ENCODE measurements at regions not wholly inside any gene's neighbourhood (a gene's known extent, or its start where the extent isn't known, plus 50 kb on each side); places are given as distances from the start of the nearest gene placed in this dataset.

GRCh38 chr10:31698181-31698830 is 230.3 kb downstream of the ARHGAP12 start:
- no peak overlapping the region for H3K4me2 ChIP-seq (ENCODE audit: low read length)
- no peak for TF ChIP-seq EZH2 (IDR thresholded peaks at IDR 0.05; ENCODE audit: borderline replicate concordance, low read length)
- TF ChIP-seq CTCF (IDR thresholded peaks at IDR 0.05; ENCODE audit: low read length): no peak
- no peaks in the 10 kb centered on the region for H4K20me1 ChIP-seq (ENCODE audit: insufficient read depth, low read length)

GRCh38 chr10:31697271-31698180 is 231.1 kb downstream of the ARHGAP12 start:
- Histone ChIP-seq H3K4me3 (ENCODE audit: low read depth, low read length, poor library complexity, severe bottlenecking) (no peak overlapping the region), H3K4me2 (ENCODE audit: low read length) (no peak overlapping the region), H3F3A (ENCODE audit: insufficient read depth, low read length) (no peaks in the 10 kb centered on the region), H2AFZ (ENCODE audit: low read length) (no peak overlapping the region), H3K27ac (ENCODE audit: low read depth, low read length, poor library complexity, severe bottlenecking) (no peak overlapping the region), H3K9me2 (ENCODE audit: low read depth, low read length) (no peaks in the 10 kb centered on the region), H3K9ac (ENCODE audit: low read length) (no peak overlapping the region), H3K27me3 (ENCODE audit: insufficient read depth, low read length) (no peaks in the 10 kb centered on the region), H3K4me1 (ENCODE audit: insufficient read depth, low read length, severe bottlenecking) (no peaks in the 10 kb centered on the region), H3K36me3 (ENCODE audit: insufficient read depth, low read length) (no peaks in the 10 kb centered on the region), H3K79me2 (ENCODE audit: insufficient read depth, low read length) (no peaks in the 10 kb centered on the region), H3K9me3 (ENCODE audit: low read length) (no peaks in the 10 kb centered on the region), H4K20me1 (ENCODE audit: insufficient read depth, low read length) (no peaks in the 10 kb centered on the region)
- no peak for TF ChIP-seq CTCF (IDR thresholded peaks at IDR 0.05; ENCODE audit: low read length)
- TF ChIP-seq EZH2 (IDR thresholded peaks at IDR 0.05; ENCODE audit: borderline replicate concordance, low read length): no peak

More at GRCh38 chr10:31698181-31698830, 230.3 kb downstream of the ARHGAP12 start:
- H3K79me2 ChIP-seq (ENCODE audit: insufficient read depth, low read length): no peaks in the 10 kb centered on the region
- no peak overlapping the region for H2AFZ ChIP-seq (ENCODE audit: low read length)
- no peak overlapping the region for H3K27ac ChIP-seq (ENCODE audit: low read depth, low read length, poor library complexity, severe bottlenecking)
- no peaks in the 10 kb centered on the region for H3K4me1 ChIP-seq (ENCODE audit: insufficient read depth, low read length, severe bottlenecking)
- H3K9me3 ChIP-seq (ENCODE audit: low read length): peaks cover 3% of the 10 kb centered on the region; the same call in 1 of the 2 replicates
- no peaks in the 10 kb centered on the region for H3K27me3 ChIP-seq (ENCODE audit: insufficient read depth, low read length)
- H3F3A ChIP-seq (ENCODE audit: insufficient read depth, low read length): no peaks in the 10 kb centered on the region
- H3K4me3 ChIP-seq (ENCODE audit: low read depth, low read length, poor library complexity, severe bottlenecking): no peak overlapping the region
- no peaks in the 10 kb centered on the region for H3K9me2 ChIP-seq (ENCODE audit: low read depth, low read length)
- H3K9ac ChIP-seq (ENCODE audit: low read length): no peak overlapping the region
- H3K36me3 ChIP-seq (ENCODE audit: insufficient read depth, low read length): no peaks in the 10 kb centered on the region

GRCh38 chr10:31694929-31695837 is 233.4 kb downstream of the ARHGAP12 start:
- TF ChIP-seq EZH2 (IDR thresholded peaks at IDR 0.05; ENCODE audit: borderline replicate concordance, low read length) (no peak), CTCF (IDR thresholded peaks at IDR 0.05; ENCODE audit: low read length) (no peak)
- H3K36me3 ChIP-seq (ENCODE audit: insufficient read depth, low read length): no peaks in the 10 kb centered on the region
- H3K4me3 ChIP-seq (ENCODE audit: low read depth, low read length, poor library complexity, severe bottlenecking): no peak overlapping the region
- H3F3A ChIP-seq (ENCODE audit: insufficient read depth, low read length): no peaks in the 10 kb centered on the region
- no peak overlapping the region for H3K4me2 ChIP-seq (ENCODE audit: low read length)
- no peaks in the 10 kb centered on the region for H3K79me2 ChIP-seq (ENCODE audit: insufficient read depth, low read length)
- no peak overlapping the region for H3K27ac ChIP-seq (ENCODE audit: low read depth, low read length, poor library complexity, severe bottlenecking)
- H3K9me2 ChIP-seq (ENCODE audit: low read depth, low read length): no peaks in the 10 kb centered on the region
- H2AFZ ChIP-seq (ENCODE audit: low read length): no peak overlapping the region
- H3K27me3 ChIP-seq (ENCODE audit: insufficient read depth, low read length): no peaks in the 10 kb centered on the region
- H4K20me1 ChIP-seq (ENCODE audit: insufficient read depth, low read length): no peaks in the 10 kb centered on the region
- H3K9ac ChIP-seq (ENCODE audit: low read length): no peak overlapping the region
- no peaks in the 10 kb centered on the region for H3K4me1 ChIP-seq (ENCODE audit: insufficient read depth, low read length, severe bottlenecking)
- H3K9me3 ChIP-seq (ENCODE audit: low read length): no peaks in the 10 kb centered on the region

Data from OCI-LY1 (cell line).